Tibial nerve (tissue), 3 donors: ENCODE measurements at regions not wholly inside any gene's neighbourhood (a gene's known extent, or its start where the extent isn't known, plus 50 kb on each side); places are given as distances from the start of the nearest gene placed in this dataset.

Source experiments
- CTCF ChIP-seq, 5 experiments: fragments of 200-600 bp in 3 of 5; fragments of 450-650 bp in 2 of 5; sonication (generic) in 3 of 5; IDR thresholded peaks; one replicate each; pipeline ENCODE4 v1.5.1; 2016 to 2019; ENCODE audit warnings: antibody characterized with exemption in 5 of 5, mild to moderate bottlenecking in 3 of 5, moderate library complexity in 2 of 5
- POLR2A ChIP-seq, 2 donors: fragments of 450-650 bp; IDR thresholded peaks; one replicate each; pipeline ENCODE4 v1.6.1; 2017; ENCODE audit warnings: antibody characterized with exemption in 2 of 2, mild to moderate bottlenecking in 2 of 2, moderate library complexity in 2 of 2

DNA sequence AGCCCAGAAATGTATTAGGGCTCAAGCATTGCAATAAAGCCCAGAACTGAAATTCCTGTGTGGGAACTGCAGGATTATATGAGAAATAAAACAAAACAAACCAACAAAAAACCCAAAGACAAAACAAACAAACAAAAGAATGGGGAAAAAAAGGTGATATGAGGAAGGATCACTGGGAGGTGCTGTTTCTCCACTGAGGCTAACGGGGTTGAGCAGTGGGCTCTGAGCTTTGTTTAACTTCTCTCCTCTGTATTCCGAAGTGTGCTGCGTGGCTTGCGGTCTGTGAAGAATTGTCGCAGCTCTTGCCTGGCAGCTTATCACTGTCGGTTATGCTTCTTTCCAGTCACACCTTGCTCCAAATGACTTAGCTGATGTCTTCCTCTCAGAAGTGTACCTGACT lies 106.3 kb downstream of the TENT4A start:
- no peak for TF ChIP-seq CTCF (IDR thresholded peaks at IDR 0.05)
- TF ChIP-seq POLR2A (IDR thresholded peaks at IDR 0.05), result no peak
